ENCODE measurements at regions not wholly inside any gene's neighbourhood (a gene's known extent, or its start where the extent isn't known, plus 50 kb on each side); places are given as distances from the start of the nearest gene placed in this dataset.
"Not testable (repeated sequence)": the region's sequence is repeated elsewhere in the genome, so short reads cannot be mapped to it uniquely, and the experiment has no call there.

DNA sequence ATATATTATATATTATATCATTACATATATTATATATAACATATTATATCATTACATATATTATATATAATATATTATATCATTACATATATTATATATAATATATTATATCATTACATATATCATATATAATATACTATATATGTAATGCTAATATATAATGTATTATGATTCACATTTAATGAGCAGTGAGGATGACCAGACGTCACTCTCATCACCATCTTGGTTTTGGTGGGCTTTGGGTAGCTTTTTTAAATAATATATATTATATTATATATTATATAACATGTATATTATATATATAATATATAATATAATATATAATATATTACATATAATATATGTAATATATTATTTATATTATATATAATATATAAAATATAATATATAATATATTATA, 1189.4 kb upstream of the AUTS2 start:
- no peak for DNase-seq (ENCODE audit: low spot score)
- no peaks in the 10 kb centered on the region for H3K27me3 ChIP-seq
- H3K27ac ChIP-seq = no peak overlapping the region
- no peaks in the 10 kb centered on the region for H3K9me3 ChIP-seq
- no peaks in the 10 kb centered on the region for H3K36me3 ChIP-seq
- TF ChIP-seq, protein P1, sequence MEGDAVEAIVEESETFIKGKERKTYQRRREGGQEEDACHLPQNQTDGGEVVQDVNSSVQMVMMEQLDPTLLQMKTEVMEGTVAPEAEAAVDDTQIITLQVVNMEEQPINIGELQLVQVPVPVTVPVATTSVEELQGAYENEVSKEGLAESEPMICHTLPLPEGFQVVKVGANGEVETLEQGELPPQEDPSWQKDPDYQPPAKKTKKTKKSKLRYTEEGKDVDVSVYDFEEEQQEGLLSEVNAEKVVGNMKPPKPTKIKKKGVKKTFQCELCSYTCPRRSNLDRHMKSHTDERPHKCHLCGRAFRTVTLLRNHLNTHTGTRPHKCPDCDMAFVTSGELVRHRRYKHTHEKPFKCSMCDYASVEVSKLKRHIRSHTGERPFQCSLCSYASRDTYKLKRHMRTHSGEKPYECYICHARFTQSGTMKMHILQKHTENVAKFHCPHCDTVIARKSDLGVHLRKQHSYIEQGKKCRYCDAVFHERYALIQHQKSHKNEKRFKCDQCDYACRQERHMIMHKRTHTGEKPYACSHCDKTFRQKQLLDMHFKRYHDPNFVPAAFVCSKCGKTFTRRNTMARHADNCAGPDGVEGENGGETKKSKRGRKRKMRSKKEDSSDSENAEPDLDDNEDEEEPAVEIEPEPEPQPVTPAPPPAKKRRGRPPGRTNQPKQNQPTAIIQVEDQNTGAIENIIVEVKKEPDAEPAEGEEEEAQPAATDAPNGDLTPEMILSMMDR (IDR thresholded peaks at IDR 0.05) = no peak
- H3K4me3 ChIP-seq = no peak overlapping the region
- H3K4me1 ChIP-seq = no peaks in the 10 kb centered on the region

DNA sequence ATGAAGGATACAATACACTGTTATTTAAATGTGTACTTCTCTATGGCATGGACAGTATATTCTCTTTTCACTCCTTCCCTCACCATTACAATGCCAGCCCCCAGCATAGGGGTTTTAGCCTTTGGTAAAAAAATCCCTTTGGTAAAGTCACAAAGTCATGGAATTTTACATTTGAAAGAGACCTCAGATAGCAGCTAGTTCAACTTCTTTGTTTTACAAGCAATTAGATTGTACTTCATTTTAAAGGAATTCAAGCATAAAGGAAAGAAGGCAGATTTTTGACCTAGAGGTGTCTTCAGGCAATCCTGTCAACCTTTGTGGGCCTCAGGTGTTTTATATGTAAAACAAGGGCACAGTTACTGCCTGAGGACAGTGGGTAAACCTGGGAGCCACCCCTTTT, 1188.4 kb upstream of the AUTS2 start:
- TF ChIP-seq, protein P1 (IDR thresholded peaks at IDR 0.05) = no peak
- DNase-seq (ENCODE audit: low spot score) = no peak

DNA sequence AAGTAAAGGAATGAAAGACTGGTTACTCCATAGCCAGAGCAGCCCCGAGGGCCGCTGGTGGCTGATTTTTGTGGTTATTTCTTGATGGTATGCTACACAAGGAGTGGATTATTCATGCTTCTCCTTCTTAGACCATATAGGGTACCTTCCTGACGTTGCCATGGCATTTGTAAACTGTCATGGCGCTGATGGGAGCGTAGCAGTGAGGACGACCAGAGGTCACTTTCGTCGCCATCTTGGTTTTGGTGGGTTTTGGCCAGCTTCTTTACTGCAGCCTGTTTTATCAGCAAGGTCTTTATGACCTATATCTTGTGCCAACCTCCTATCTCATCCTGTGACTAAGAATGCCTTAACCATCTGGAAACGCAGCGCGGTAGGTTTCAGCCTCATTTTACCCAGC, 1187.6 kb upstream of the AUTS2 start:
- H3K27ac ChIP-seq; H3K4me1 ChIP-seq; H3K9me3 ChIP-seq; DNase-seq (ENCODE audit: low spot score); H3K36me3 ChIP-seq; H3K27me3 ChIP-seq; H3K4me3 ChIP-seq: not testable (repeated sequence)

More for the DNA sequence above, 1188.4 kb upstream of the AUTS2 start:
- Histone ChIP-seq H3K27me3 (no peaks in the 10 kb centered on the region), H3K4me3 (no peak overlapping the region), H3K27ac (no peak overlapping the region), H3K9me3 (no peaks in the 10 kb centered on the region), H3K36me3 (no peaks in the 10 kb centered on the region), H3K4me1 (no peaks in the 10 kb centered on the region)

- DNase-seq (ENCODE audit: low spot score) = no peak
- TF ChIP-seq, protein P1 (IDR thresholded peaks at IDR 0.05) = no peak
- Histone ChIP-seq H3K36me3 (no peaks in the 10 kb centered on the region), H3K4me1 (no peaks in the 10 kb centered on the region), H3K4me3 (no peak overlapping the region), H3K27ac (no peak overlapping the region), H3K27me3 (no peaks in the 10 kb centered on the region), H3K9me3 (no peaks in the 10 kb centered on the region)
Observed at GRCh38 chr7:68411742-68412141, 1186.5 kb upstream of the AUTS2 start.

GRCh38 chr7:68414631-68415425, 1183.4 kb upstream of the AUTS2 start:
- H3K9me3 ChIP-seq = peaks cover 0 to 4% of the 10 kb centered on the region in 2 donors
- H3K4me1 ChIP-seq = no peaks in the 10 kb centered on the region

GRCh38 chr7:68417002-68417401, 1181.3 kb upstream of the AUTS2 start:
- H3K27me3 ChIP-seq = no peaks in the 10 kb centered on the region
- H3K9me3 ChIP-seq = peaks cover 0 to 6% of the 10 kb centered on the region in 2 donors
- no peak for DNase-seq (ENCODE audit: low spot score)
- H3K4me3 ChIP-seq = no peak overlapping the region
- TF ChIP-seq, protein P1 (IDR thresholded peaks at IDR 0.05) = no peak
- H3K27ac ChIP-seq = no peak overlapping the region
- H3K36me3 ChIP-seq = no peaks in the 10 kb centered on the region
- H3K4me1 ChIP-seq = no peaks in the 10 kb centered on the region

More at GRCh38 chr7:68414631-68415425, 1183.4 kb upstream of the AUTS2 start:
- no peaks in the 10 kb centered on the region for H3K36me3 ChIP-seq
- TF ChIP-seq, protein P1 (IDR thresholded peaks at IDR 0.05) = no peak
- no peaks in the 10 kb centered on the region for H3K27me3 ChIP-seq
- no peak overlapping the region for H3K27ac ChIP-seq
- no peak overlapping the region for H3K4me3 ChIP-seq
- DNase-seq (ENCODE audit: low spot score) = no peak
